Stimulated activated naive CD8-positive, alpha-beta T cell treated with anti-CD3 and anti-CD28 coated beads, Interleukin-15, Interleukin-2, amounts not matched to agents 100 ng/mL and 50 ng/mL, for 24 hours (primary cell): ENCODE measurements at regions not wholly inside any gene's neighbourhood (a gene's known extent, or its start where the extent isn't known, plus 50 kb on each side); places are given as distances from the start of the nearest gene placed in this dataset.

Source experiments
- H3K27ac Mint-ChIP-seq: one replicate; pipeline ENCODE4 v1.8.0; 2021; ENCODE audit warnings: mild to moderate bottlenecking, mixed read lengths
- H3K27me3 Mint-ChIP-seq: one replicate; pipeline ENCODE4 v1.8.0; 2021; ENCODE audit warnings: mixed read lengths
- H3K36me3 Mint-ChIP-seq: one replicate; pipeline ENCODE4 v1.8.0; 2021; ENCODE audit warnings: low read depth, mixed read lengths
- H3K4me1 Mint-ChIP-seq: one replicate; pipeline ENCODE4 v1.8.0; 2021; ENCODE audit warnings: low read depth, mixed read lengths
- H3K4me3 Mint-ChIP-seq: one replicate; pipeline ENCODE4 v1.8.0; 2021; ENCODE audit warnings: mild to moderate bottlenecking, mixed read lengths
- H3K9me3 Mint-ChIP-seq: one replicate; pipeline ENCODE4 v1.8.0; 2021; ENCODE audit warnings: mixed read lengths

DNA sequence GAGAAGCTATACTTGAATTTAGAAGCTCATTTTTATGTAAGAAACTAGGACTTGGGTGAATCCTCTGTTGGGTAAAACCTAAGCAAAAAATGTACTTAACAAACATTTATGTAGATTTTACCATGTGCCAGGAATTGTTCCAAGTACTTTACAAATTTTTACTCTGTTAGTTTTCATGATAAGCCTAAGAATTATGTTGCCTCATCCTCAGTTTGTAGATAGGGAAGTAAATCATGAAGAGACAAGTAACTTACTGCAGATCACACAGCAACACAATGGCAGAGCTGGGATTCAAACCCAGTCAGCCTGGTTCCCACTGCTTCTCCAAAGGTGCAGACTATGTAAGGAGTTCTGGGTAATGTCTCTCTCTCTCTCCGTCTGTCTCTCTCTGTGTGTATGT lies 169.9 kb downstream of the DIPK2A start:
- Mint-ChIP-seq H3K27ac (no peak overlapping the region), H3K4me1 (no peaks in the 10 kb centered on the region), H3K36me3 (no peaks in the 10 kb centered on the region), H3K27me3 (peaks cover 11% of the 10 kb centered on the region), H3K9me3 (peaks cover 18% of the 10 kb centered on the region), H3K4me3 (no peak overlapping the region)

DNA sequence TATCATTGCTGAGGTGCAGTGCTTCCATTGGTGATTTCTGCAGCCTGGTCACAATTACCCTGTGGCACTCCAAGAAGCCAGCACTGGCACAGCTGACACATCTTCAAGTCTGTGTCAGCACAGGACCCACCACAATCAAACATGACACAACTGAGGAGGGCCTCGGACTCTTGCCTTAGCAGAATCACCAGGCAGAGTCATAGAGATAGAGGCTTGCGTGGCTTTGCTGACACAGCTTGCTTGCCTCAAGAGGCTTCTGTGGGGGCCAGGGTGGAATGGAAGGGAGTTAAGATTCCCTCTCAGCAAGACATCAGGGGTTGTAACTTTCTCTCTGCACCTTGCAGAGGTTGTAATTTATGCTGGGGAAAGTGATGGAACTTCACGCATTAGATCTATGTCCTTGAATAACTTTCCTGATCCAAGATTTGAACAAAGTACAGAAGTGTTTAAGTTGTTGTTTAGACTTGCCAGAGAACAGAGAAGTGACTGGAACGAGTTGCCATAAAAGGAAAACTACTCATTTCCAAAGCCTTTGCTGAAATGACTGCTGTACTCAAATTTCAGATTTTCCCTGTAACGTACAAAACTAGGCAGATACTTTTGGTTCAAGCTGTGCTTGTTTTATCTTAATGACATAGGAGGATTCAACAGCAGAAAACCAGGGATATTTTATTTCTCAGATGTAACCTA lies 170.7 kb downstream of the DIPK2A start:
- H3K9me3 Mint-ChIP-seq: peaks cover 15% of the 10 kb centered on the region
- H3K27me3 Mint-ChIP-seq: peaks cover 11% of the 10 kb centered on the region
- no peaks in the 10 kb centered on the region for H3K4me1 Mint-ChIP-seq
- H3K27ac Mint-ChIP-seq: no peak overlapping the region
- H3K4me3 Mint-ChIP-seq: no peak overlapping the region
- no peaks in the 10 kb centered on the region for H3K36me3 Mint-ChIP-seq

GRCh38 chr3:144148356-144148755 lies 176.7 kb downstream of the DIPK2A start:
- Mint-ChIP-seq H3K4me3 (no peak overlapping the region), H3K4me1 (no peaks in the 10 kb centered on the region), H3K36me3 (no peaks in the 10 kb centered on the region), H3K27ac (no peak overlapping the region), H3K27me3 (peaks cover 4% of the 10 kb centered on the region), H3K9me3 (no peaks in the 10 kb centered on the region)

GRCh38 chr3:144151983-144152382 lies 180.4 kb downstream of the DIPK2A start:
- Mint-ChIP-seq H3K36me3 (no peaks in the 10 kb centered on the region), H3K27me3 (peaks cover 4% of the 10 kb centered on the region), H3K4me1 (no peaks in the 10 kb centered on the region), H3K27ac (no peak overlapping the region), H3K4me3 (no peak overlapping the region), H3K9me3 (no peaks in the 10 kb centered on the region)

DNA sequence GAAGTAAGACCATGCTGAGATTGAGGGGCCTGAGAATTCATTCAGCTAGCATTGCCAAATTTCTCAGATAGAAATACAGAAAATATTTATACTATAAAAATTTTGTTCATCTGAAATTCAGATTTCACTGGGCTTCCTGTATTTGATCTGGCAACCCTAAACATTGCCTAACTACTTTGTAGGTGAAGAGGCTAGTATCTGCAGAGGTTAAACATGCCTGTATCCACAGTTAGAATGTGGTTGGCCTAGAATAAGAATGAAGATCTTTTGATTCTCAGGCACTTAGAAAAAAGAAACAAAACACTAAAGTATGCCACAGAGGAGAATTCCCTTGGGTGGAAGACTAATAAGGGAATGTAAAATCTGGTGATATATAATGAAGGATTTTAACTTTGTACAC lies 189.0 kb downstream of the DIPK2A start:
- Mint-ChIP-seq H3K27ac (no peak overlapping the region), H3K9me3 (peaks cover 4% of the 10 kb centered on the region), H3K27me3 (peaks cover 10% of the 10 kb centered on the region), H3K36me3 (no peaks in the 10 kb centered on the region), H3K4me1 (no peaks in the 10 kb centered on the region), H3K4me3 (no peak overlapping the region)

- no peak overlapping the region for H3K4me3 Mint-ChIP-seq
- H3K27me3 Mint-ChIP-seq: peaks cover 10% of the 10 kb centered on the region
- H3K9me3 Mint-ChIP-seq: peaks cover 4% of the 10 kb centered on the region
- H3K36me3 Mint-ChIP-seq: no peaks in the 10 kb centered on the region
- H3K27ac Mint-ChIP-seq: no peak overlapping the region
- no peaks in the 10 kb centered on the region for H3K4me1 Mint-ChIP-seq
Observed at GRCh38 chr3:144162042-144162441, 190.4 kb downstream of the DIPK2A start.

DNA sequence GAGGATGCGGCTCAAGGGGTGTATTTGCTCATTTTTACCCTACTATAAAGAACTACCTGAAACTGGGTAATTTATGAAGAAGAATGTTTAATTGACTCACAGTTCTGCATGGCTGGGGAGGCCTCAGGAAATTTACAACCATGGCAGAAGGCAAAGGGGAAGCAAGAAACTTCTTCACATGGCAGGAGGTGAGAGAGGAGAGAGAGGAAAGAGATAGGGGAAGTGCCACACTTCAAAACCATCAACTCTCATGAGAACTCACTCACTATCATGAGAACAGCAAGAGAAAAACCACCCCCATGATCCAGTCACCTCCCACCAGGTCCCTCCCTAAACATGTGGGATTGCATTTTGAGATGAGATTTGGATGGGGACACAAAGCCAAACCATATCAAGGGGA lies 192.7 kb downstream of the DIPK2A start:
- Mint-ChIP-seq H3K4me3 (no peak overlapping the region), H3K27me3 (peaks cover 10% of the 10 kb centered on the region), H3K9me3 (peaks cover 4% of the 10 kb centered on the region), H3K36me3 (no peaks in the 10 kb centered on the region), H3K4me1 (no peaks in the 10 kb centered on the region), H3K27ac (no peak overlapping the region)

GRCh38 chr3:144165482-144165881 lies 193.9 kb downstream of the DIPK2A start:
- H3K4me3 Mint-ChIP-seq: no peak overlapping the region
- H3K4me1 Mint-ChIP-seq: no peaks in the 10 kb centered on the region
- H3K36me3 Mint-ChIP-seq: no peaks in the 10 kb centered on the region
- peaks cover 10% of the 10 kb centered on the region for H3K27me3 Mint-ChIP-seq
- H3K27ac Mint-ChIP-seq: no peak overlapping the region
- peaks cover 4% of the 10 kb centered on the region for H3K9me3 Mint-ChIP-seq

GRCh38 chr3:144167634-144168033 lies 196.0 kb downstream of the DIPK2A start:
- Mint-ChIP-seq H3K9me3 (peaks cover 4% of the 10 kb centered on the region), H3K4me1 (no peaks in the 10 kb centered on the region), H3K27me3 (peaks cover 4% of the 10 kb centered on the region), H3K36me3 (no peaks in the 10 kb centered on the region), H3K4me3 (no peak overlapping the region), H3K27ac (no peak overlapping the region)

DNA sequence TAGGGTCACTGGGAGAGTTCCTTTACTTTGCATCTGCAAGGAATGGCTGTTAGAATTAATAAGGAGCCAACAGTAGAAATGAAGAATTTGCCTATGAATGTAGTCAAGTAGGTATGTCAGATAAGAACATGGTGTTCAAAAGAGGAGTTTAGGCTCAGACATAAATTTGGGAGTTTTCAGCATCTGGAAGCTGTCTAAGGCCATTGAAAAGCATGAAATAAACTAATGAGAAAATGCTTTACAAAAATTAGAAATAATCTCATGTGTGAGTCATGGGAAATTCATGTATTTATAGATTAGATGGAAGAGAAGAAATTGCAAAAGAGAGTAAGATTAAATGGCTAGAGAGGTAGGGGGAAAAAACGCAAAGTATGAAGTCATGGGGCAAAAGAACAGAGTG lies 201.9 kb downstream of the DIPK2A start:
- no peaks in the 10 kb centered on the region for H3K36me3 Mint-ChIP-seq
- no peak overlapping the region for H3K27ac Mint-ChIP-seq
- no peaks in the 10 kb centered on the region for H3K4me1 Mint-ChIP-seq
- H3K9me3 Mint-ChIP-seq: no peaks in the 10 kb centered on the region
- H3K27me3 Mint-ChIP-seq: no peaks in the 10 kb centered on the region
- H3K4me3 Mint-ChIP-seq: no peak overlapping the region

DNA sequence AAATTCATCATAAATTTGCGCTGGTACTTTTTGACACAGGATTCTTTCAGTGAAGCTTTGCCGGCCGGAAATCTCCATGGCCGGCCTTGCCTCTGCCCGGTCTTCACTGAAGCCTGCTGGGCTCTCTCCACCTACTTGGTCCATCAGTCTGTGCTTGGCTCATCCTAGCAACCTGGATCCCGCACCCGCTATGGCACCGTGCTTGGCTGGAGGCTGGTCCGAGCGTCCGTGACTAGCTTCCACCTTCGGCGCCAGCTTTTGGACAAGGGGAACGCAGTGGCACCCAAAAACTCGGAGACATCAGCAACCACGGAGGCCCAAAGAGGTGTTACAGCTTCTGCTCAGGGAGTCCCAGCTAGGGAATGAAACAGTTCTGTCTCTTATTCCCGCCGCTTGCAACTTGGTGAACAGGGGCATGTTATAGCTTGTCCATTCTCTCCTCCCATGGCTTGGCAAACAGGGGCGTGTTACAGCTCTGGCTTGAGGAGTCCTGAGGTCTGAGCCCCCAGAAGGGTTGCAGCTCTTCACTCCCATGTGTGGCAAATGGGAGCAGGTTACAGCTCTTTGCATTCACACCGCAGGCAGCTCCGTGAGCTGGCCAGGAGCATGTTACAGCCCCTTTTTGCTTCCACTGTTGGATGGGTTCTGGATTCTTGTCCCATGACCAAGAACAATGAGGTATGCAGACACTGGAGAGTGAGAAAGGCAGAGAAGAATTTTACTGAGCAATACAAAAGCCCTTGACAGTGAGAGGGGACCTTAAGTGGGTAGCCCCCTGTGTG lies 204.2 kb downstream of the DIPK2A start:
- no peaks in the 10 kb centered on the region for H3K9me3 Mint-ChIP-seq
- no peaks in the 10 kb centered on the region for H3K36me3 Mint-ChIP-seq
- H3K4me3 Mint-ChIP-seq: no peak overlapping the region
- H3K4me1 Mint-ChIP-seq: no peaks in the 10 kb centered on the region
- no peak overlapping the region for H3K27ac Mint-ChIP-seq
- H3K27me3 Mint-ChIP-seq: no peaks in the 10 kb centered on the region

GRCh38 chr3:144177649-144178048 lies 206.0 kb downstream of the DIPK2A start:
- no peaks in the 10 kb centered on the region for H3K9me3 Mint-ChIP-seq
- no peaks in the 10 kb centered on the region for H3K4me1 Mint-ChIP-seq

GRCh38 chr3:144178607-144179006 lies 207.0 kb downstream of the DIPK2A start:
- Mint-ChIP-seq H3K9me3 (no peaks in the 10 kb centered on the region), H3K4me3 (no peak overlapping the region), H3K27ac (no peak overlapping the region), H3K36me3 (no peaks in the 10 kb centered on the region), H3K4me1 (no peaks in the 10 kb centered on the region), H3K27me3 (no peaks in the 10 kb centered on the region)

More at GRCh38 chr3:144177649-144178048, 206.0 kb downstream of the DIPK2A start:
- no peak overlapping the region for H3K4me3 Mint-ChIP-seq
- H3K27me3 Mint-ChIP-seq: no peaks in the 10 kb centered on the region
- H3K36me3 Mint-ChIP-seq: no peaks in the 10 kb centered on the region
- H3K27ac Mint-ChIP-seq: no peak overlapping the region

GRCh38 chr3:144181062-144181461 lies 209.4 kb downstream of the DIPK2A start:
- Mint-ChIP-seq H3K4me1 (no peaks in the 10 kb centered on the region), H3K4me3 (no peak overlapping the region), H3K9me3 (peaks cover 12% of the 10 kb centered on the region), H3K27me3 (no peaks in the 10 kb centered on the region), H3K27ac (no peak overlapping the region), H3K36me3 (no peaks in the 10 kb centered on the region)

DNA sequence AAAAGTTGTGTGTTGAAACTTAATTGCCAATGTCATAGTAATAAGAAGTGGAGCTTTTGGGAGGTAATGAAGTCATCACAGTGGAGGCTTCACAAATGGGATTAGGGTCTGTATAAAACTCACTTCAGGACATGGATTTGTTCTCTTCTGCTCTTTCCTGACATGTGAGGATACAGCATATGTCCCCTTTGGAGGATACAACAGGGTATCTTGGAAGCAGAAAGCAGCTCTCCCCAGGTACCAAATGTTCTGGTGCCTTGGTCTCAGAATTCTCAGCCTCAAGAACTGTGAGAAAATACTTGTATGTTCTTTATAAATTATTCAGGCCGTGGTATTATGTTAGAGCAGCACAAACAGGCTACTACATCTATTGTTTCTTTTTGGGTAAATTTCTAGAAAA lies 210.9 kb downstream of the DIPK2A start:
- Mint-ChIP-seq H3K36me3 (no peaks in the 10 kb centered on the region), H3K9me3 (peaks cover 12% of the 10 kb centered on the region), H3K27me3 (no peaks in the 10 kb centered on the region), H3K27ac (no peak overlapping the region), H3K4me1 (peaks cover 1% of the 10 kb centered on the region), H3K4me3 (no peak overlapping the region)

GRCh38 chr3:144185276-144185675 lies 213.7 kb downstream of the DIPK2A start:
- no peaks in the 10 kb centered on the region for H3K27me3 Mint-ChIP-seq
- H3K4me3 Mint-ChIP-seq: no peak overlapping the region
- peaks cover 12% of the 10 kb centered on the region for H3K9me3 Mint-ChIP-seq
- H3K36me3 Mint-ChIP-seq: no peaks in the 10 kb centered on the region
- no peak overlapping the region for H3K27ac Mint-ChIP-seq
- H3K4me1 Mint-ChIP-seq: peaks cover 14% of the 10 kb centered on the region
